ENCODE measurements at regions not wholly inside any gene's neighbourhood (a gene's known extent, or its start where the extent isn't known, plus 50 kb on each side); places are given as distances from the start of the nearest gene placed in this dataset.

GRCh38 chr2:180359522-180360282 lies 352.6 kb upstream of the CWC22 start:
- H3K9ac ChIP-seq (ENCODE audit: low read length): no peak overlapping the region; the same call in 1 of the 2 replicates

DNA sequence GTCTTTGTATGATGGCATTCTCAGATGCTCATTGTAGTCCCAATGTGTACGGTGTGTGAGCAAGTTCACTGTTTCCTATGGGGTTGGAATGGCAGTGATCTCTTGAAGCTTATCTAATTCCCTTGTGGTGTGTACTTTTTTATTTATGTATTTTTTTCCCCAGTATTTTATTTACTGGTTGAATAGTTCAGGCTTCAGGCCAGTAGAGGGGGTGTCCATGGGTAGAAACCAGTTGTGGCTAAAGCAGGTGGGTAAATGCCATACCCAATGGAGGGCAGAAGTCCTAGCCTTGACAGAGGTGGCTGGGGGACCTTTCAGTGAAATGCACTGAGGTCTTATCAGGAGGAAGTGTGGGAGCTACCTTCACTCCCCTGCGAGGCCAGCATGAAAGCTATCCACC lies 351.4 kb upstream of the CWC22 start:
- Histone ChIP-seq H3K9me3 (ENCODE audit: insufficient read depth, low read length) (no peaks in the 10 kb centered on the region), H3K79me2 (ENCODE audit: insufficient read depth, low read length) (no peaks in the 10 kb centered on the region), H3K4me3 (ENCODE audit: insufficient read depth, low read length, poor library complexity, severe bottlenecking) (no peak overlapping the region), H2AFZ (ENCODE audit: low read depth, low read length, severe bottlenecking) (no peak overlapping the region), H3K4me2 (ENCODE audit: low read depth, low read length, poor library complexity, severe bottlenecking) (no peak overlapping the region), H4K20me1 (ENCODE audit: low read depth, low read length) (no peaks in the 10 kb centered on the region), H3K9ac (ENCODE audit: low read length) (no peak overlapping the region), H3K36me3 (ENCODE audit: low read length) (no peaks in the 10 kb centered on the region), H3K9me2 (replicated peaks; ENCODE audit: insufficient read depth, low read length) (no peaks in the 10 kb centered on the region), H3K27ac (ENCODE audit: low read depth, low read length) (no peak overlapping the region), H3F3A (ENCODE audit: insufficient read depth) (no peaks in the 10 kb centered on the region), H3K27me3 (ENCODE audit: low read length) (no peaks in the 10 kb centered on the region)
- TF ChIP-seq EZH2phosphoT487 (conservative IDR thresholded peaks at IDR 0.05; ENCODE audit: low read length): no peak
- TF ChIP-seq, protein P1, sequence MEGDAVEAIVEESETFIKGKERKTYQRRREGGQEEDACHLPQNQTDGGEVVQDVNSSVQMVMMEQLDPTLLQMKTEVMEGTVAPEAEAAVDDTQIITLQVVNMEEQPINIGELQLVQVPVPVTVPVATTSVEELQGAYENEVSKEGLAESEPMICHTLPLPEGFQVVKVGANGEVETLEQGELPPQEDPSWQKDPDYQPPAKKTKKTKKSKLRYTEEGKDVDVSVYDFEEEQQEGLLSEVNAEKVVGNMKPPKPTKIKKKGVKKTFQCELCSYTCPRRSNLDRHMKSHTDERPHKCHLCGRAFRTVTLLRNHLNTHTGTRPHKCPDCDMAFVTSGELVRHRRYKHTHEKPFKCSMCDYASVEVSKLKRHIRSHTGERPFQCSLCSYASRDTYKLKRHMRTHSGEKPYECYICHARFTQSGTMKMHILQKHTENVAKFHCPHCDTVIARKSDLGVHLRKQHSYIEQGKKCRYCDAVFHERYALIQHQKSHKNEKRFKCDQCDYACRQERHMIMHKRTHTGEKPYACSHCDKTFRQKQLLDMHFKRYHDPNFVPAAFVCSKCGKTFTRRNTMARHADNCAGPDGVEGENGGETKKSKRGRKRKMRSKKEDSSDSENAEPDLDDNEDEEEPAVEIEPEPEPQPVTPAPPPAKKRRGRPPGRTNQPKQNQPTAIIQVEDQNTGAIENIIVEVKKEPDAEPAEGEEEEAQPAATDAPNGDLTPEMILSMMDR (IDR thresholded peaks at IDR 0.05; ENCODE audit: insufficient read depth, low read length, poor library complexity, severe bottlenecking): no peak

More at GRCh38 chr2:180359522-180360282, 352.6 kb upstream of the CWC22 start:
- peak overlapping the region; percentile 73 for H3K27ac ChIP-seq (ENCODE audit: low read depth, low read length)
- H3K79me2 ChIP-seq (ENCODE audit: insufficient read depth, low read length): no peaks in the 10 kb centered on the region
- peak overlapping the region; percentile 41 for H3K4me2 ChIP-seq (ENCODE audit: low read depth, low read length, poor library complexity, severe bottlenecking)
- H3F3A ChIP-seq (ENCODE audit: insufficient read depth): no peaks in the 10 kb centered on the region
- no peaks in the 10 kb centered on the region for H3K36me3 ChIP-seq (ENCODE audit: low read length)
- no peak overlapping the region for H3K4me3 ChIP-seq (ENCODE audit: insufficient read depth, low read length, poor library complexity, severe bottlenecking)
- H2AFZ ChIP-seq (ENCODE audit: low read depth, low read length, severe bottlenecking): peak overlapping the region; percentile 78
- H3K9me3 ChIP-seq (ENCODE audit: insufficient read depth, low read length): no peaks in the 10 kb centered on the region
- no peaks in the 10 kb centered on the region for H3K27me3 ChIP-seq (ENCODE audit: low read length)
- H3K9me2 ChIP-seq (replicated peaks; ENCODE audit: insufficient read depth, low read length): no peaks in the 10 kb centered on the region
- no peaks in the 10 kb centered on the region for H4K20me1 ChIP-seq (ENCODE audit: low read depth, low read length)
- TF ChIP-seq, protein P1 (IDR thresholded peaks at IDR 0.05; ENCODE audit: insufficient read depth, low read length, poor library complexity, severe bottlenecking): peak; percentile 33
- no peak for TF ChIP-seq EZH2phosphoT487 (conservative IDR thresholded peaks at IDR 0.05; ENCODE audit: low read length)

DNA sequence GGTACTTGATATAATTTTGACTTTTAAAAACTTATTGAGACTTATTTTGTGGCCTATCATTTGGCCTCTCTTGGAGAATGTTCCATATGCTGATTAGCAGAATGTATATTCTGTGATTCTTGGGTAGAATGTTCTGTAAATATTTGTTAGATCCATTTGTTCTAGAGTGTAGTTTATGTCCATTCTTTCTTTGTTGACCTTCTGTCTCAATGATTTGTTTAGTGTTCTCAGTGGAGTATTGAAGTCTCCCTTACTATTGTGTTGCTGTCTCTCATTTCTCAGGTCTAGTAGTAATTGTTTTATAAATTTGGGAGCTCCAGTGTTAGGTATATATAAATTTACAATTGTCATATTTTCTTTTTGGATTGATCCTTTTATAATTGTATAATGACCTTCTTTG lies 349.6 kb upstream of the CWC22 start:
- H4K20me1 ChIP-seq (ENCODE audit: low read depth, low read length): no peaks in the 10 kb centered on the region
- H3K27ac ChIP-seq (ENCODE audit: low read depth, low read length): no peak overlapping the region
- no peak for TF ChIP-seq EZH2phosphoT487 (conservative IDR thresholded peaks at IDR 0.05; ENCODE audit: low read length)
- TF ChIP-seq, protein P1 (IDR thresholded peaks at IDR 0.05; ENCODE audit: insufficient read depth, low read length, poor library complexity, severe bottlenecking): no peak
- no peak overlapping the region for H2AFZ ChIP-seq (ENCODE audit: low read depth, low read length, severe bottlenecking)
- H3K79me2 ChIP-seq (ENCODE audit: insufficient read depth, low read length): no peaks in the 10 kb centered on the region
- H3K9ac ChIP-seq (ENCODE audit: low read length): no peak overlapping the region
- no peaks in the 10 kb centered on the region for H3K9me3 ChIP-seq (ENCODE audit: insufficient read depth, low read length)
- no peak overlapping the region for H3K4me2 ChIP-seq (ENCODE audit: low read depth, low read length, poor library complexity, severe bottlenecking)
- H3K27me3 ChIP-seq (ENCODE audit: low read length): no peaks in the 10 kb centered on the region
- H3F3A ChIP-seq (ENCODE audit: insufficient read depth): no peaks in the 10 kb centered on the region
- H3K4me3 ChIP-seq (ENCODE audit: insufficient read depth, low read length, poor library complexity, severe bottlenecking): no peak overlapping the region
- no peaks in the 10 kb centered on the region for H3K9me2 ChIP-seq (replicated peaks; ENCODE audit: insufficient read depth, low read length)
- no peaks in the 10 kb centered on the region for H3K36me3 ChIP-seq (ENCODE audit: low read length)

All from SU-DHL-6 (cell line).